HFFc6 (cell line): ENCODE measurements at regions not wholly inside any gene's neighbourhood (a gene's known extent, or its start where the extent isn't known, plus 50 kb on each side); places are given as distances from the start of the nearest gene placed in this dataset.

Source experiments
- DNase-seq: peaks from one replicate; pipeline ENCODE4 v3.0.0-alpha.2; 2018
- H3K27ac Mint-ChIP-seq: 2 replicates; pipeline ENCODE4 v1.8.0; 2020; ENCODE audit warnings: mild to moderate bottlenecking, mixed read lengths
- H3K27me3 Mint-ChIP-seq: 2 replicates; pipeline ENCODE4 v1.8.0; 2021; ENCODE audit warnings: mild to moderate bottlenecking, moderate library complexity, mixed read lengths; ENCODE audit not compliant: insufficient read depth
- H3K36me3 Mint-ChIP-seq: 2 replicates; pipeline ENCODE4 v1.8.0; 2021; ENCODE audit warnings: low read depth, mixed read lengths
- H3K4me1 Mint-ChIP-seq: 2 replicates; pipeline ENCODE4 v1.8.0; 2020; ENCODE audit warnings: low read depth, mixed read lengths
- H3K4me3 Mint-ChIP-seq: 2 replicates; pipeline ENCODE4 v1.8.0; 2020; ENCODE audit warnings: mild to moderate bottlenecking, moderate library complexity, mixed read lengths
- H3K9me3 Mint-ChIP-seq: 2 replicates; pipeline ENCODE4 v1.8.0; 2020; ENCODE audit warnings: mild to moderate bottlenecking, mixed read lengths
- TF ChIP-seq, protein P1 (sequence below): fragments of 200-600 bp; sonication (generic); IDR thresholded peaks from 2 replicates; pipeline ENCODE4 v1.5.0; 2021; ENCODE audit warnings: antibody characterized with exemption, mild to moderate bottlenecking

DNA sequence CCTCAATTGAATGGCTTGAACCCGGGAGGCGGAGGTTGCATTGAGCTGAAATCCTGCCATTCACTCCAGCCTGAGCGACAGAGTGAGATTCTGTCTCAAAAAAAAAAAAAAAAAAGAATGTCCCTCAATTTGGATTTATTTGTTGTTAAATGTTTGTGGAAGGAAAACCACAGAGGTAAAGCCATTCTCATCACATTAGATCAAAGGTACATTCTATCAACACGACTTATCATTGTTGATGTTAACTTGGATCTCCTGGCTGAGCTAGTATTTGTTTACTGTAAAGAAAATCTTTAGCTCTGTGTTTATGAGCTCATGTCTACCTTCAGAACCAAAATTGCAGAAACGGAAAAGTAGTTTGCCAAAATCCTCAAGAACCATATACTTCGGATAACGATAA, 91.4 kb upstream of the SALL4 start:
- TF ChIP-seq, protein P1, sequence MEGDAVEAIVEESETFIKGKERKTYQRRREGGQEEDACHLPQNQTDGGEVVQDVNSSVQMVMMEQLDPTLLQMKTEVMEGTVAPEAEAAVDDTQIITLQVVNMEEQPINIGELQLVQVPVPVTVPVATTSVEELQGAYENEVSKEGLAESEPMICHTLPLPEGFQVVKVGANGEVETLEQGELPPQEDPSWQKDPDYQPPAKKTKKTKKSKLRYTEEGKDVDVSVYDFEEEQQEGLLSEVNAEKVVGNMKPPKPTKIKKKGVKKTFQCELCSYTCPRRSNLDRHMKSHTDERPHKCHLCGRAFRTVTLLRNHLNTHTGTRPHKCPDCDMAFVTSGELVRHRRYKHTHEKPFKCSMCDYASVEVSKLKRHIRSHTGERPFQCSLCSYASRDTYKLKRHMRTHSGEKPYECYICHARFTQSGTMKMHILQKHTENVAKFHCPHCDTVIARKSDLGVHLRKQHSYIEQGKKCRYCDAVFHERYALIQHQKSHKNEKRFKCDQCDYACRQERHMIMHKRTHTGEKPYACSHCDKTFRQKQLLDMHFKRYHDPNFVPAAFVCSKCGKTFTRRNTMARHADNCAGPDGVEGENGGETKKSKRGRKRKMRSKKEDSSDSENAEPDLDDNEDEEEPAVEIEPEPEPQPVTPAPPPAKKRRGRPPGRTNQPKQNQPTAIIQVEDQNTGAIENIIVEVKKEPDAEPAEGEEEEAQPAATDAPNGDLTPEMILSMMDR, result no peak
- Mint-ChIP-seq H3K4me3 (no peak overlapping the region), H3K36me3 (no peaks in the 10 kb centered on the region), H3K27ac (no peak overlapping the region), H3K9me3 (no peaks in the 10 kb centered on the region), H3K4me1 (no peaks in the 10 kb centered on the region), H3K27me3 (peaks cover 11% of the 10 kb centered on the region)
- no peak for DNase-seq

DNA sequence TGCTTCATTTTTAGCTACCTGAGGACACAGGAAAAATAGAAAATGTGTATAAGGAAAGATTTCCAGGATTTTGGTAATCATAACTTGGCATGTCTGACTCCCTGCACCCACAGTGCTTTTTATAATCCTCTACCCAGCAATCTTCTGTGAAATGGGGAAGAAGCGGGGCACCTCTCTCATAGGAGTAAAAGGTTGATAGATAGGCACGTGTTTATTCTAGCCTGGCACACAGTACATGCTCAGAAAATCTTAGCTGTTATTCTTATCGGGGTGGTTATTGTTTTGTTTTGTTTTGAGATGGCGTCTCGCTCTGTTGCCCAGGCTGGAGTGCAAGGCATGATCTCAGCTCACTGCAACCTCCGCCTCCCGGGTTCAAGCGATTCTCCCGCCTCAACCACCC, 87.7 kb upstream of the SALL4 start:
- Mint-ChIP-seq H3K27me3 (peaks cover 15% of the 10 kb centered on the region), H3K4me3 (no peak overlapping the region), H3K4me1 (no peaks in the 10 kb centered on the region), H3K27ac (no peak overlapping the region), H3K9me3 (no peaks in the 10 kb centered on the region), H3K36me3 (no peaks in the 10 kb centered on the region)
- TF ChIP-seq, protein P1, result no peak
- no peak for DNase-seq

DNA sequence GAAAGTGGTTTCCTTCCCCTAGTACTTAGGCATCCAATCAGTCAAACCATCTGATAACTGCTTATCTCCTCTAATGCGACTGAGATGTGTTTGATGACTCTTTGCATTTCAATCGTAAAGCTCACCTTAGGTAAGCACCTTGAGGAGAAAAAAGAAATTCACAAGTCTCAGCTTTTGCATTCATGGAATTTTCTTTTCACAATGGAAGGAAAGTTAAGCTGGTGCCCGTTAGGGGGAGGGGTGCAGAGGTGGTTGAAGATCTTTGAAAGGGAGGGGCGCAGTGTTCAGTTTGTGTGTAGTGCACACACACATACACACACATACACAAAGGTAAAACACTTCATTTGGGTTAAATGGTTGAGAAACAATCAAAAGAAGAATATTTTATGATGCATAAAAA, 87.1 kb upstream of the SALL4 start:
- TF ChIP-seq, protein P1, result no peak
- peaks cover 12% of the 10 kb centered on the region for H3K27me3 Mint-ChIP-seq

DNA sequence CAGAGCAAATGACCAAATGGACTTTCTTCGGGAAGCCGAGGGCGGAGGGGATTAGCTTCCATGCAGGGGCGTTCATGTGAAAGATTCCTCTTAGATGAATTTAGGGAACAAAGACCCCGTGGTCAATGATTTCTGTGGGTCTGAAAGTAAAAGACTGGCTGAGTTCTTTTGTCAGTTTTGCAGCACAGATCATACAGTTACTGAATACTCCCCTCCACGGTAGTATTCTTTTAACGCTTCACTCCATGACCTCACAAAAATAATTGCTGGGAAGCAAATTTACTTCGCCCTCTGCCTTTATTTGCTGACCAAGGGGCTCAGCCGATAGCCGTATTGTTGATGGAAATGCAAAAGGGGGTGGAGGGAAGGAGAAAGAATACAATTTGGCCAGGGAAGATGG, 86.0 kb upstream of the SALL4 start:
- no peak overlapping the region for H3K4me3 Mint-ChIP-seq
- no peaks in the 10 kb centered on the region for H3K36me3 Mint-ChIP-seq
- peaks cover 10% of the 10 kb centered on the region; the same call in 1 of the 2 replicates for H3K27me3 Mint-ChIP-seq
- peaks cover 5% of the 10 kb centered on the region; the same call in 1 of the 2 replicates for H3K4me1 Mint-ChIP-seq
- no peak overlapping the region for H3K27ac Mint-ChIP-seq
- TF ChIP-seq, protein P1, result no peak
- H3K9me3 Mint-ChIP-seq, result no peaks in the 10 kb centered on the region
- no peak for DNase-seq

More for the DNA sequence above, 87.1 kb upstream of the SALL4 start:
- H3K36me3 Mint-ChIP-seq, result no peaks in the 10 kb centered on the region
- no peak overlapping the region for H3K27ac Mint-ChIP-seq
- no peak overlapping the region for H3K4me3 Mint-ChIP-seq
- peaks cover 2% of the 10 kb centered on the region; the same call in 1 of the 2 replicates for H3K4me1 Mint-ChIP-seq
- no peak for DNase-seq
- H3K9me3 Mint-ChIP-seq, result no peaks in the 10 kb centered on the region

DNA sequence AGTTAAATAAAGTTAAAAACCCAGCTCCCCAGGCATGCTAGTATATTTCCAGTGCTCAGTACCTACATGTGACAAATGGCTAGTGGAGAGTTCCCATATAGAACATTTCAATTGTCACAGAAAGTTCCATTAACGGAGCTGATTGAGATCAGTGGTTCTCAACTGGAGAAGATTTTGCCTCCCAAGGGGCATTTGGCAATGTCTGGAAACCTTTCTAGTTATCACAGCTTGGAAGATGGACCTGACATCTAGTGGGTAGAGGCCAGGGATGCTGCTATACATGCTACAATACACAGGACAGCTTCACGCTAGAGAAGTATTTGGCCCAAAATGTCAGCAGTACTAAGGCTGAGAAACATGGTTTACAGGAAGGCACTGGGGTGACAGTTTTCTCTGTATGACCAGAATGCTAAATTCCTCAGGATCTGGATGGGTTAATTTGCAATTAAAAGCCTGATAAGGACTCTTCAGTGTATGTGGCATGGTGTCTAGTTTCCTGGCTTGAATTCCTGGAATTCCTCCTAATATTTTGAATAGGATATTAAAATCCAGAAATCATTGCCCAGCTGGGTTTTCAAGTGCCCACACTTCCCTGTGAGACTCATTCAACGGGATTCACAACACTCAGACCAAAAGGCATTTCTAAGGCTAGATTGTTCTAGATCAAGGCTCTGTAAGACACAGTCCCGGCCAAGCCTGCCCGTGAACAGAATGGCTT, 84.7 kb upstream of the SALL4 start:
- no peak for DNase-seq
- Mint-ChIP-seq H3K27me3 (peaks cover 10% of the 10 kb centered on the region; the same call in 1 of the 2 replicates), H3K36me3 (no peaks in the 10 kb centered on the region), H3K4me1 (peaks cover 5% of the 10 kb centered on the region; the same call in 1 of the 2 replicates), H3K4me3 (no peak overlapping the region), H3K9me3 (no peaks in the 10 kb centered on the region), H3K27ac (no peak overlapping the region)
- TF ChIP-seq, protein P1, result no peak
